GM12878 (cell line): ENCODE measurements at regions not wholly inside any gene's neighbourhood (a gene's known extent, or its start where the extent isn't known, plus 50 kb on each side); places are given as distances from the start of the nearest gene placed in this dataset.

Source experiments
- ATAC-seq: fragments of 200-7000 bp; cut with Tn5 transposase; 3 replicates; pipeline ENCODE4 v1.9.1; 2020; ENCODE audit warnings: mild to moderate bottlenecking, moderate library complexity
- BruUV-seq: library from RNA; stranded (reverse); fragments of 400-500 nt; replicated peaks from 2 replicates; lab custom pipeline; 2021; lab: Mats Ljungman, UMichigan
- CTCF ChIA-PET: fragments of 300-600 bp; sonication (Branson Sonifier 250); formaldehyde crosslinking; extraction: SDS; loops from one replicate; lab custom pipeline; 2021; ENCODE audit warnings: inconsistent platforms; lab: Yijun Ruan, JAX
- POLR2A ChIA-PET: fragments of 350-600 bp; formaldehyde crosslinking; extraction: SDS; loops from one replicate; lab custom pipeline; 2021; ENCODE audit warnings: inconsistent platforms; lab: Charles Lee
- RAD21 ChIA-PET: fragments of 300-600 bp; sonication (Branson Sonifier 250); formaldehyde crosslinking; loops from one replicate; lab custom pipeline; 2023; ENCODE audit warnings: antibody characterized with exemption; ENCODE audit not compliant: unreplicated experiment; lab: Charles Lee
- SMC1A ChIA-PET: fragments of 300-600 bp; sonication (Branson Sonifier 250); formaldehyde crosslinking; loops from one replicate; lab custom pipeline; 2023; ENCODE audit not compliant: unreplicated experiment, uncharacterized antibody; lab: Charles Lee
- DNase-seq: peaks from one replicate; pipeline ENCODE4 v3.0.0-alpha.2; 2011; ENCODE audit warnings: low read depth, low spot score
- FAIRE-seq: peaks from 3 replicates; lab custom pipeline; 2011; peaks lifted over from hg19 to GRCh38; lab: Jason Lieb, UNC
- H2AFZ ChIP-seq: 2 replicates; pipeline ENCODE4 v1.6.0; 2011; ENCODE audit warnings: low read depth, low read length, control low read depth; ENCODE audit not compliant: control insufficient read depth
- H3K27ac ChIP-seq: 2 replicates; pipeline ENCODE4 v1.5.1; 2011; ENCODE audit warnings: control low read depth; ENCODE audit not compliant: control insufficient read depth, insufficient read depth
- H3K27me3 ChIP-seq, 2 experiments: replicated peaks in 1 of 2; 2 replicates each; pipeline versions ENCODE4 v1.6.0 to v1.6.1; 2011; ENCODE audit warnings: low read length in 1 of 2; ENCODE audit not compliant: control insufficient read depth in 2 of 2, insufficient read depth in 2 of 2
- H3K36me3 ChIP-seq, 2 experiments: 2 replicates each; pipeline ENCODE4 v1.5.1; 2011; ENCODE audit warnings: low read length in 1 of 2; ENCODE audit not compliant: control insufficient read depth in 2 of 2, insufficient read depth in 2 of 2
- H3K4me1 ChIP-seq: 2 replicates; pipeline ENCODE4 v1.6.1; 2011; ENCODE audit warnings: mild to moderate bottlenecking, low read length, moderate library complexity, mixed read lengths; ENCODE audit not compliant: control insufficient read depth, insufficient read depth
- H3K4me2 ChIP-seq: 2 replicates; pipeline ENCODE4 v1.6.0; 2011; ENCODE audit warnings: control low read depth; ENCODE audit not compliant: control insufficient read depth, insufficient read depth
- H3K4me3 ChIP-seq: fragments of 200-600 bp; sonication (generic); 2 replicates; pipeline ENCODE4 v1.5.1; 2016
- H3K79me2 ChIP-seq: 2 replicates; pipeline ENCODE4 v1.6.0; 2011; ENCODE audit warnings: low read length; ENCODE audit not compliant: control insufficient read depth, insufficient read depth
- H3K9ac ChIP-seq: 2 replicates; pipeline ENCODE4 v1.8.0; 2011; ENCODE audit warnings: low read length, control low read depth, mixed read lengths; ENCODE audit not compliant: control insufficient read depth, insufficient read depth
- H3K9me3 ChIP-seq: replicated peaks from 3 replicates; pipeline ENCODE4 v1.5.1; 2011; ENCODE audit warnings: mild to moderate bottlenecking, low read length; ENCODE audit not compliant: control insufficient read depth, insufficient read depth
- H4K20me1 ChIP-seq: 2 replicates; pipeline ENCODE4 v1.6.0; 2011; ENCODE audit not compliant: control insufficient read depth, insufficient read depth
- BACH1 ChIP-seq: fragments of 450-650 bp; IDR thresholded peaks from 2 replicates; pipeline ENCODE4 v1.6.1; 2017; ENCODE audit warnings: mild to moderate bottlenecking, borderline replicate concordance
- CHD1 ChIP-seq: IDR thresholded peaks from 2 replicates; pipeline ENCODE4 v1.6.1; 2012; ENCODE audit warnings: low read depth, low read length, improper control_type of control experiment
- CREB1 ChIP-seq: IDR thresholded peaks from 2 replicates; pipeline ENCODE4 v1.6.1; 2012; ENCODE audit warnings: low read depth, mild to moderate bottlenecking, inconsistent platforms
- EED ChIP-seq: sonication (generic); IDR thresholded peaks from 2 replicates; pipeline ENCODE4 v1.6.1; 2016; ENCODE audit warnings: antibody characterized with exemption, low read depth
- EP300 ChIP-seq, 2 experiments: fragments of 150-350 bp in 1 of 2; IDR thresholded peaks; 2 replicates each; pipeline ENCODE4 v1.6.1; 2011 to 2012; ENCODE audit warnings: low read depth in 2 of 2, low read length in 2 of 2, borderline replicate concordance in 1 of 2, improper control_type of control experiment in 1 of 2, inconsistent platforms in 1 of 2; ENCODE audit not compliant: control insufficient read depth in 1 of 2
- EZH2 ChIP-seq: IDR thresholded peaks from 2 replicates; pipeline ENCODE4 v1.6.1; 2012; ENCODE audit warnings: low read depth, mild to moderate bottlenecking, control low read depth, inconsistent platforms, low read length, borderline replicate concordance; ENCODE audit not compliant: control insufficient read depth
- IKZF2 ChIP-seq, 2 experiments: fragments of 450-650 bp; IDR thresholded peaks; 2 replicates each; pipeline ENCODE4 v1.6.1; 2017; ENCODE audit warnings: mild to moderate bottlenecking in 2 of 2, moderate library complexity in 2 of 2
- KLF5 ChIP-seq: fragments of 450-650 bp; IDR thresholded peaks from 2 replicates; pipeline ENCODE4 v1.6.1; 2014; ENCODE audit warnings: mild to moderate bottlenecking; ENCODE audit not compliant: partially characterized antibody
- NFIC ChIP-seq: IDR thresholded peaks from 2 replicates; pipeline ENCODE4 v1.6.1; 2012; ENCODE audit warnings: low read depth, mild to moderate bottlenecking, inconsistent platforms, low read length, moderate library complexity
- PAX5 ChIP-seq: IDR thresholded peaks from 2 replicates; pipeline ENCODE4 v1.6.1; 2011; ENCODE audit warnings: low read depth, low read length, borderline replicate concordance
- SIX5 ChIP-seq: IDR thresholded peaks from 2 replicates; pipeline ENCODE4 v1.6.1; 2011; ENCODE audit warnings: mild to moderate bottlenecking, low read depth, low read length, moderate library complexity; ENCODE audit not compliant: severe bottlenecking
- SREBF2 ChIP-seq: IDR thresholded peaks from 2 replicates; pipeline ENCODE4 v1.6.1; 2012; ENCODE audit warnings: mild to moderate bottlenecking, low read length
- SRF ChIP-seq, 2 experiments: IDR thresholded peaks; 2 replicates each; pipeline ENCODE4 v1.6.1; 2011; ENCODE audit warnings: low read depth in 2 of 2, low read length in 2 of 2, mild to moderate bottlenecking in 1 of 2, moderate library complexity in 1 of 2
- TBL1XR1 ChIP-seq: IDR thresholded peaks from 2 replicates; pipeline ENCODE4 v1.6.1; 2012; ENCODE audit warnings: low read depth, low read length, improper control_type of control experiment
- YBX1 ChIP-seq: fragments of 450-650 bp; IDR thresholded peaks from 2 replicates; pipeline ENCODE4 v1.6.1; 2016; ENCODE audit warnings: antibody characterized with exemption
- YY1 ChIP-seq: IDR thresholded peaks from 2 replicates; pipeline ENCODE4 v1.6.1; 2011; ENCODE audit warnings: low read depth, mild to moderate bottlenecking, low read length
- ZSCAN29 ChIP-seq: fragments of 450-650 bp; IDR thresholded peaks from 2 replicates; pipeline ENCODE4 v1.6.1; 2017; ENCODE audit warnings: mild to moderate bottlenecking, moderate library complexity
- WGBS: methylation state at CpG from one replicate; pipeline ENCODE4 v1.1.6; 2016; ENCODE audit warnings: low lambda C conversion rate; ENCODE audit not compliant: insufficient replicate concordance, insufficient coverage; ENCODE audit errors: missing lambda C conversion rate; 5-methylcytosine and 5-hydroxymethylcytosine counted together
- in situ Hi-C: fragments of 300-500 bp; cut with MboI; formaldehyde crosslinking; loops from 9 replicates; pipeline ENCODE4 v1.14.3; 2018; ENCODE audit warnings: mixed read lengths
- intact Hi-C: fragments of 100-400 bp; cut with micrococcal nuclease; formaldehyde crosslinking; loops from one replicate; pipeline ENCODE4 v1.14.2; 2022; ENCODE audit not compliant: unreplicated experiment

- H3K79me2 ChIP-seq: no peaks in the 10 kb centered on the region
- ChIA-PET POLR2A (interaction anchor here (0.6 kb wide), 1 partner anchor 138 kb away, joined by 3 read pairs; the partner anchor contains the start of gene MBOAT1), SMC1A (interaction anchor here (2.0 to 3.0 kb wide), 2 partner anchors 29 to 30 kb away, joined by 5 to 18 read pairs; no protein-coding TSS in a partner anchor), CTCF (interaction anchor here (0.9 to 1.8 kb wide), 3 partner anchors 15 to 178 kb away, joined by 3 to 7 read pairs (median 3); no protein-coding TSS in a partner anchor), RAD21 (interaction anchor here (1.5 kb wide), 1 partner anchor 30 kb away, joined by 7 read pairs; no protein-coding TSS in a partner anchor)
- no peak for TF ChIP-seq CREB1
- TF ChIP-seq ZSCAN29: no peak
- no peak for TF ChIP-seq CHD1
- no peak for TF ChIP-seq BACH1
- TF ChIP-seq EP300 (IDR thresholded peaks at IDR 0.05; ENCODE audit: borderline replicate concordance in 1 of 2, control insufficient read depth in 1 of 2, low read depth in 2 of 2, low read length in 2 of 2): no peak
- TF ChIP-seq SRF (IDR thresholded peaks at IDR 0.05; ENCODE audit: low read depth in 2 of 2, low read length in 2 of 2): no peak
- TF ChIP-seq EED: no peak
- TF ChIP-seq YBX1: no peak
- TF ChIP-seq EZH2: no peak
- TF ChIP-seq NFIC: no peak
- no peak for TF ChIP-seq SREBF2
- TF ChIP-seq IKZF2 (IDR thresholded peaks at IDR 0.05): no peak
- TF ChIP-seq SIX5: no peak
- TF ChIP-seq TBL1XR1: no peak
- TF ChIP-seq YY1: no peak
- TF ChIP-seq PAX5: no peak
- no peak for TF ChIP-seq KLF5
- H3K27me3 ChIP-seq: no peaks in the 10 kb centered on the region
- H2AFZ ChIP-seq: no peak overlapping the region
- H4K20me1 ChIP-seq: no peaks in the 10 kb centered on the region
- in situ Hi-C loops: no loop called here
- H3K4me3 ChIP-seq: no peak overlapping the region
- no peaks in the 10 kb centered on the region; the same call in 1 of the 3 replicates for H3K9me3 ChIP-seq
- no peak overlapping the region for H3K4me2 ChIP-seq
- H3K9ac ChIP-seq: no peak overlapping the region
- no peak overlapping the region for H3K27ac ChIP-seq
- FAIRE-seq (no peak), ATAC-seq (no peak), DNase-seq (no peak)
- 64% methylated on average over 2 of the region's 2 CpGs for WGBS
- H3K36me3 ChIP-seq: no peaks in the 10 kb centered on the region
- no peaks in the 10 kb centered on the region; the same call in 1 of the 2 replicates for H3K4me1 ChIP-seq
- BruUV-seq: no TSS peak
- intact Hi-C loops: no loop called here
Observed at GRCh38 chr6:20350215-20350614, 51.5 kb upstream of the E2F3 start.
